ENCODE measurements at regions not wholly inside any gene's neighbourhood (a gene's known extent, or its start where the extent isn't known, plus 50 kb on each side); places are given as distances from the start of the nearest gene placed in this dataset.

- DNase-seq (ENCODE audit: low spot score) (no peak), ATAC-seq (no peak)
- no peak overlapping the region for H3K4me3 Mint-ChIP-seq
- no peaks in the 10 kb centered on the region; the same call in 1 of the 2 replicates for H3K27me3 Mint-ChIP-seq (ENCODE audit: low read depth)
- no peaks in the 10 kb centered on the region for H3K36me3 Mint-ChIP-seq
- no peak overlapping the region for H3K27ac Mint-ChIP-seq
- H3K4me1 Mint-ChIP-seq, result peaks cover 9% of the 10 kb centered on the region
- peaks cover 5% of the 10 kb centered on the region for H3K9me3 Mint-ChIP-seq
- CTCF ChIA-PET, result no interaction called here
- POLR2A ChIA-PET, result no interaction called here
- TF ChIP-seq MLX (CRISPR knock-in tag; IDR thresholded peaks at IDR 0.05) (no peak), ELF4 (CRISPR knock-in tag; IDR thresholded peaks at IDR 0.05; ENCODE audit: low read depth) (no peak), NFATC4 (CRISPR knock-in tag; IDR thresholded peaks at IDR 0.05) (no peak), SMAD4 (CRISPR knock-in tag; IDR thresholded peaks at IDR 0.05) (no peak), IRF1 (CRISPR knock-in tag; IDR thresholded peaks at IDR 0.05) (no peak), CTCF (IDR thresholded peaks at IDR 0.05) (no peak), ZNF219 (CRISPR knock-in tag; IDR thresholded peaks at IDR 0.05; ENCODE audit: borderline replicate concordance) (no peak), TEAD4 (CRISPR knock-in tag; IDR thresholded peaks at IDR 0.05) (no peak), FOXK1 (CRISPR knock-in tag; IDR thresholded peaks at IDR 0.05) (no peak)
Observed at GRCh38 chr7:34247468-34247867, 342.1 kb downstream of the BMPER start.

GRCh38 chr7:34249192-34249591 is 343.9 kb downstream of the BMPER start:
- H3K4me3 Mint-ChIP-seq, result no peak overlapping the region
- no peak for TF ChIP-seq NFYB (CRISPR knock-in tag; conservative IDR thresholded peaks at IDR 0.05; ENCODE audit: low read depth)
- H3K27ac Mint-ChIP-seq, result no peak overlapping the region
- no peaks in the 10 kb centered on the region for H3K36me3 Mint-ChIP-seq
- no peaks in the 10 kb centered on the region for H3K9me3 Mint-ChIP-seq
- ChIA-PET POLR2A (no interaction called here), CTCF (no interaction called here)
- no peak for DNase-seq (ENCODE audit: low spot score)
- no peaks in the 10 kb centered on the region for H3K27me3 Mint-ChIP-seq (ENCODE audit: low read depth)
- peaks cover 9% of the 10 kb centered on the region for H3K4me1 Mint-ChIP-seq
- no peak for ATAC-seq

GRCh38 chr7:34260279-34260678 is 354.9 kb downstream of the BMPER start:
- Mint-ChIP-seq H3K4me3 (no peak overlapping the region), H3K9me3 (peaks cover 22% of the 10 kb centered on the region), H3K4me1 (no peaks in the 10 kb centered on the region), H3K36me3 (peaks cover 15% of the 10 kb centered on the region), H3K27me3 (ENCODE audit: low read depth) (no peaks in the 10 kb centered on the region), H3K27ac (no peak overlapping the region)
- POLR2A ChIA-PET, result interaction anchor here (0.7 kb wide), 1 partner anchor 12 kb away, joined by 3 read pairs; no protein-coding TSS in a partner anchor
- ATAC-seq (no peak), DNase-seq (ENCODE audit: low spot score) (no peak)
- CTCF ChIA-PET, result no interaction called here
- TF ChIP-seq NFYB (CRISPR knock-in tag; conservative IDR thresholded peaks at IDR 0.05; ENCODE audit: low read depth), result no peak
- TF ChIP-seq ZNF396 (CRISPR knock-in tag; IDR thresholded peaks at IDR 0.05; ENCODE audit: borderline replicate concordance), result no peak
- TF ChIP-seq ATF1 (CRISPR knock-in tag; IDR thresholded peaks at IDR 0.05), result no peak
- no peak for TF ChIP-seq TEAD1 (CRISPR knock-in tag; IDR thresholded peaks at IDR 0.05)
- TF ChIP-seq FOXJ3 (CRISPR knock-in tag; IDR thresholded peaks at IDR 0.05; ENCODE audit: borderline replicate concordance), result no peak
- no peak for TF ChIP-seq E2F4 (CRISPR knock-in tag; IDR thresholded peaks at IDR 0.05; ENCODE audit: borderline replicate concordance, low read depth)
- TF ChIP-seq CREB1 (CRISPR knock-in tag; IDR thresholded peaks at IDR 0.05), result no peak
- no peak for TF ChIP-seq ETV6 (CRISPR knock-in tag; IDR thresholded peaks at IDR 0.05)
- no peak for TF ChIP-seq ZNF425 (CRISPR knock-in tag; conservative IDR thresholded peaks at IDR 0.05)
- no peak for TF ChIP-seq NR3C1 (CRISPR knock-in tag; conservative IDR thresholded peaks at IDR 0.05; ENCODE audit: low read depth)
- no peak for TF ChIP-seq IRF1 (CRISPR knock-in tag; IDR thresholded peaks at IDR 0.05)
- TF ChIP-seq MLX (CRISPR knock-in tag; IDR thresholded peaks at IDR 0.05), result no peak
- no peak for TF ChIP-seq MAX (CRISPR knock-in tag; IDR thresholded peaks at IDR 0.05)
- no peak for TF ChIP-seq ZBTB43 (CRISPR knock-in tag; IDR thresholded peaks at IDR 0.05)
- no peak for TF ChIP-seq ZNF121 (CRISPR knock-in tag; IDR thresholded peaks at IDR 0.05)
- no peak for TF ChIP-seq SP1 (CRISPR knock-in tag; conservative IDR thresholded peaks at IDR 0.05)
